SH-SY5Y (cell line): ENCODE measurements at regions not wholly inside any gene's neighbourhood (a gene's known extent, or its start where the extent isn't known, plus 50 kb on each side); places are given as distances from the start of the nearest gene placed in this dataset.

Experiments
- GATA2 ChIP-seq: IDR thresholded peaks from 2 replicates; pipeline ENCODE4 v1.6.1; 2011; ENCODE audit warnings: mild to moderate bottlenecking, low read depth, low read length
- GATA3 ChIP-seq: IDR thresholded peaks from 2 replicates; pipeline ENCODE4 v1.6.1; 2011; ENCODE audit warnings: low read depth, mild to moderate bottlenecking, low read length, moderate library complexity

- no peak for TF ChIP-seq GATA2
- no peak for TF ChIP-seq GATA3
Measured at GRCh38 chr13:74272826-74273225, 138.6 kb upstream of the KLF12 start.
